Esophagus muscularis mucosa (tissue), 3 donors: ENCODE measurements at regions not wholly inside any gene's neighbourhood (a gene's known extent, or its start where the extent isn't known, plus 50 kb on each side); places are given as distances from the start of the nearest gene placed in this dataset.

Experiments used
- POLR2A ChIP-seq: fragments of 450-650 bp; IDR thresholded peaks from one replicate; pipeline ENCODE4 v1.6.1; 2017; ENCODE audit warnings: antibody characterized with exemption, moderate library complexity, mild to moderate bottlenecking, low read depth
- TF ChIP-seq, protein P1 (sequence below), 3 experiments: fragments of 200-600 bp in 2 of 3; fragments of 450-650 bp in 1 of 3; sonication (generic) in 2 of 3; IDR thresholded peaks; one replicate each; pipeline ENCODE4 v1.5.1; 2017 to 2019; ENCODE audit warnings: antibody characterized with exemption in 3 of 3, mild to moderate bottlenecking in 2 of 3, moderate library complexity in 1 of 3

DNA sequence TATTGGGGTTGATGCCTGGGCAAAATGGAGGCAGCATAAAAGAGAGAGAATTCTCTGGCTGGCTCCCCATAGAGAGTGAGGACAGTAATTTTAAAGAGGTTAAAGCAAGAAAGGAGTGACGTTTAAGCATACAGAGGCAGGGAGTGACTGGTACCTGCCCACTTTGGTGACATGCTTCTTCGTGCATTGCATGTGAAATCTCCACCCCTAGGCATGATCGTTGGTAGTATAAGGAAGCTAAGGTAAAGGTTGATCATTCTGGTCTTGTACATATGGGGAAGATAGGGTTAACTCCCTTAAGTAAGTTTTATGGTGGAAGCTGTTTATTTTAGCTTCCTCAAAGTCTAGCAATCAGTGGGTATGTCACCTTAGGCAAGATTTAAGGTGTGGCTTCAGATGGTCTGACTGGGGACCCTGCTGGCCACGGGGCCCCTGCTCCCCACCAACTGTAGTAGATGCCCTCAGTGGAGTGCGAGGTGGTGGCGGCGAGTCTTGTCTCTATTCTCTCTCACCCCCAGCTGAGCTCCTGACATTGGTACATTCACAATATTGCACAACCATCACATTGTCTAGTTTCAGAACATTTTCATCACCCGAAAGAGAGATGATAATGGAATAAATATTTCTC, 797.5 kb upstream of the SPRY2 start:
- TF ChIP-seq, protein P1, sequence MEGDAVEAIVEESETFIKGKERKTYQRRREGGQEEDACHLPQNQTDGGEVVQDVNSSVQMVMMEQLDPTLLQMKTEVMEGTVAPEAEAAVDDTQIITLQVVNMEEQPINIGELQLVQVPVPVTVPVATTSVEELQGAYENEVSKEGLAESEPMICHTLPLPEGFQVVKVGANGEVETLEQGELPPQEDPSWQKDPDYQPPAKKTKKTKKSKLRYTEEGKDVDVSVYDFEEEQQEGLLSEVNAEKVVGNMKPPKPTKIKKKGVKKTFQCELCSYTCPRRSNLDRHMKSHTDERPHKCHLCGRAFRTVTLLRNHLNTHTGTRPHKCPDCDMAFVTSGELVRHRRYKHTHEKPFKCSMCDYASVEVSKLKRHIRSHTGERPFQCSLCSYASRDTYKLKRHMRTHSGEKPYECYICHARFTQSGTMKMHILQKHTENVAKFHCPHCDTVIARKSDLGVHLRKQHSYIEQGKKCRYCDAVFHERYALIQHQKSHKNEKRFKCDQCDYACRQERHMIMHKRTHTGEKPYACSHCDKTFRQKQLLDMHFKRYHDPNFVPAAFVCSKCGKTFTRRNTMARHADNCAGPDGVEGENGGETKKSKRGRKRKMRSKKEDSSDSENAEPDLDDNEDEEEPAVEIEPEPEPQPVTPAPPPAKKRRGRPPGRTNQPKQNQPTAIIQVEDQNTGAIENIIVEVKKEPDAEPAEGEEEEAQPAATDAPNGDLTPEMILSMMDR (IDR thresholded peaks at IDR 0.05): no peak
- no peak for TF ChIP-seq POLR2A
